ENCODE measurements at regions not wholly inside any gene's neighbourhood (a gene's known extent, or its start where the extent isn't known, plus 50 kb on each side); places are given as distances from the start of the nearest gene placed in this dataset.

GRCh38 chr1:201678264-201679101 lies 139.6 kb downstream of the NAV1 start:
- Histone ChIP-seq H3K27ac (no peak overlapping the region), H3K4me1 (peaks cover 13 to 21% of the 10 kb centered on the region in 2 donors), H3K9me3 (peaks cover 0 to 2% of the 10 kb centered on the region in 2 donors), H3K27me3 (no peaks in the 10 kb centered on the region), H3K36me3 (no peaks in the 10 kb centered on the region), H3K4me3 (no peak overlapping the region)
- intact Hi-C loops (cut with DNase I) = no loop called here
- ATAC-seq (no peak), DNase-seq (peak in 1 of 4 donors; percentile 36)
- no peak for TF ChIP-seq CTCF (IDR thresholded peaks at IDR 0.05)

- intact Hi-C loops (cut with DNase I) = no loop called here
- Histone ChIP-seq H3K4me3 (no peak overlapping the region), H3K27me3 (no peaks in the 10 kb centered on the region), H3K36me3 (no peaks in the 10 kb centered on the region), H3K9me3 (peaks cover 0 to 2% of the 10 kb centered on the region in 2 donors), H3K27ac (no peak overlapping the region), H3K4me1 (peaks cover 4 to 5% of the 10 kb centered on the region in 2 donors)
- ATAC-seq (no peak), DNase-seq (no peak)
- TF ChIP-seq CTCF (IDR thresholded peaks at IDR 0.05) = no peak
Measured at GRCh38 chr1:201681375-201681774, 142.4 kb downstream of the NAV1 start.

GRCh38 chr1:201682964-201683363 lies 144.0 kb downstream of the NAV1 start:
- Histone ChIP-seq H3K27me3 (no peaks in the 10 kb centered on the region), H3K27ac (no peak overlapping the region), H3K36me3 (no peaks in the 10 kb centered on the region), H3K9me3 (peaks cover 0 to 2% of the 10 kb centered on the region in 2 donors), H3K4me3 (no peak overlapping the region), H3K4me1 (peaks cover 0 to 13% of the 10 kb centered on the region in 2 donors)
- ATAC-seq (no peak), DNase-seq (no peak)
- intact Hi-C loops (cut with DNase I) = no loop called here
- no peak for TF ChIP-seq CTCF (IDR thresholded peaks at IDR 0.05)

GRCh38 chr1:201683397-201683796 lies 144.5 kb downstream of the NAV1 start:
- no peak for TF ChIP-seq CTCF (IDR thresholded peaks at IDR 0.05)
- no peak for DNase-seq
- intact Hi-C loops (cut with DNase I) = no loop called here

GRCh38 chr1:201685485-201685884 lies 143.5 kb upstream of the IPO9 start:
- Histone ChIP-seq H3K4me1 (peaks cover 0 to 13% of the 10 kb centered on the region in 2 donors), H3K4me3 (no peak overlapping the region), H3K27ac (no peak overlapping the region), H3K36me3 (no peaks in the 10 kb centered on the region), H3K9me3 (no peaks in the 10 kb centered on the region), H3K27me3 (no peaks in the 10 kb centered on the region)
- no peak for TF ChIP-seq CTCF (IDR thresholded peaks at IDR 0.05)
- intact Hi-C loops (cut with DNase I) = no loop called here
- no peak for DNase-seq
- no peak for ATAC-seq

More at GRCh38 chr1:201683397-201683796, 144.5 kb downstream of the NAV1 start:
- no peak overlapping the region for H3K4me3 ChIP-seq
- H3K4me1 ChIP-seq = peaks cover 0 to 13% of the 10 kb centered on the region in 2 donors
- no peak for ATAC-seq
- no peak overlapping the region for H3K27ac ChIP-seq
- H3K9me3 ChIP-seq = peaks cover 0 to 2% of the 10 kb centered on the region in 2 donors
- H3K36me3 ChIP-seq = no peaks in the 10 kb centered on the region
- H3K27me3 ChIP-seq = no peaks in the 10 kb centered on the region

All from left lung (tissue), 4 donors.